ENCODE measurements at regions not wholly inside any gene's neighbourhood (a gene's known extent, or its start where the extent isn't known, plus 50 kb on each side); places are given as distances from the start of the nearest gene placed in this dataset.
"Not testable (repeated sequence)": the region's sequence is repeated elsewhere in the genome, so short reads cannot be mapped to it uniquely, and the experiment has no call there.

DNA sequence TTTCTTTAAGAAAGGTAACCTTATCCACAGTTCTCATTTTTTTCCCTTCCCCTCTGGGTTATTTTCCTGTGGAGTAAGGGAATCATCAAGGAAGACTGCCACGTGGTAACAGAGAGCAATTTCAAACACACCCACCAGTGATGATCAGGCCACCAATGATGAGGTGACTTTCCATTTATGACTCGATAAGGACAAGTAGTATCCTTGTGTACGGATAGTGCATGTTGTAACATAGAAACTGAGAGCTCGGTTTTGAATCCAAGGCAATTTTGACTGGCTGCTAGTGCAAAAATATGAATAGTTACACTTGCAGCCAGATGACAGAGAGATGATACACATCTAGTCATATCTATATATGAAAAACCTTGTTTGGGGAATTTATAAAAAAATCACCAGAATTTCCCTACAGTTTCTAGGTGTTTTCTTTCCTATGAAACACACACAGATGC is 143.6 kb upstream of the TCF4 start:
- Mint-ChIP-seq H3K4me1 (ENCODE audit: low read depth) (no peaks in the 10 kb centered on the region), H3K9me3 (peaks cover 7% of the 10 kb centered on the region), H3K27me3 (no peaks in the 10 kb centered on the region), H3K27ac (no peak overlapping the region), H3K36me3 (no peaks in the 10 kb centered on the region), H3K4me3 (no peak overlapping the region)
- CTCF ChIA-PET = no interaction called here
- no peak for DNase-seq
- POLR2A ChIA-PET = no interaction called here
- intact Hi-C loops (cut with micrococcal nuclease) = no loop called here

DNA sequence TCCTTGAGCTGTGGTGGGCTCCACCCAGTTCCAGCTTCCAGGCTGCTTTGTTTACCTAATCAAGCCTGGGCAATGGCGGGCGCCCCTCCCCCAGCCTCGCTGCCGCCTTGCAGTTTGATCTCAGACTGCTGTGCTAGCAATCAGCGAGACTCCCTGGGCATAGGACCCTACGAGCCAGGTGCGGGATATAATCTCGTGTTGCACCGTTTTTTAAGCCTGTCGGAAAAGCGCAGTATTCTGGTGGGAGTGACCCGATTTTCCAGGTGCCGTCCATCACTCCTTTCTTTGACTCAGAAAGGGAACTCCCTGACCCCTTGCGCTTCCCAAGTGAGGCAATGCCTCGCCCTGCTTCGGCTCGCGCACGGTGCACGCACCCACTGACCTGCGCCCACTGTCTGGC is 133.0 kb upstream of the TCF4 start:
- H3K27me3 Mint-ChIP-seq; POLR2A ChIA-PET; CTCF ChIA-PET; H3K27ac Mint-ChIP-seq; H3K4me1 Mint-ChIP-seq (ENCODE audit: low read depth); H3K4me3 Mint-ChIP-seq; intact Hi-C loops (cut with micrococcal nuclease); H3K9me3 Mint-ChIP-seq; DNase-seq; H3K36me3 Mint-ChIP-seq: not testable (repeated sequence)

DNA sequence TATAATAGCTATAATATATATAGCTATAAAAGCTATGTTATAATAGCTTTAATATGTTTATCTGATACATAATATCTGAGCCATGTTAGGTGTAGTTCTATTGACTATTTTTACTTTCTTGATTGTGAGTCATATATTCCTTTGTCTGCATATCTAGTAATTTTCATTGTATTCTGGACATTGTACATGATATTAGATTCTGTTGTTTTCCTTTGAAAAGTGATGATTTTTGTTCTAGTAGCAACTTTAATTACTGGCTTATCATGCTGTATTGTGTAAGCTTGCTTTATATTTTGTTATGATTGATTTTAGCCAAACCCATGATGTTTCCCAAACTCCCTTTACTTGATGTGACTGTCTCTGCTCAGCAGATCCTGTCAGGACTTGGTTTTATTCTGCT is 125.7 kb upstream of the TCF4 start:
- Mint-ChIP-seq H3K4me1 (ENCODE audit: low read depth) (no peaks in the 10 kb centered on the region), H3K27ac (no peak overlapping the region), H3K36me3 (no peaks in the 10 kb centered on the region), H3K4me3 (no peak overlapping the region), H3K9me3 (peaks cover 19% of the 10 kb centered on the region), H3K27me3 (no peaks in the 10 kb centered on the region)
- no peak for DNase-seq
- CTCF ChIA-PET = no interaction called here
- POLR2A ChIA-PET = no interaction called here
- intact Hi-C loops (cut with micrococcal nuclease) = no loop called here

DNA sequence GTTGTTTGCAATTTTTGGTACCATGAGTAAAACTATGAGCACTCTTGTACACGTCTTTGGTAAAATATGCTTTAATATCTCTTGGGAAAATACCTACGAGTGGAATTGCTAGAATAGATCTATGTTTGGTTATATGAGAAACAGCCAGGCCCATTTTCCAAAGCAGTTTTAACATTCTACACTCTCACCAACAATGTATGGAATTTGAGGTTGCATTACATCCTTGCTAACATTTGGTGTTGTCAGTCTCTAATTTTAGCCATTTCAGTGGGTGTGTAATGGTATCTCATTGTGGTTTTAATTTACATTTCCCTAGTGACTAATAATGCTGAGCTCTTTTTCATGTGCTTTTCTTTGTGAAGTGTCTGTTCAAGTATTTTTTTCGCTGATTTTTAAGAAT is 118.9 kb upstream of the TCF4 start:
- no peak for DNase-seq
- peaks cover 9% of the 10 kb centered on the region for H3K9me3 Mint-ChIP-seq
- no peaks in the 10 kb centered on the region for H3K36me3 Mint-ChIP-seq
- no peak overlapping the region for H3K4me3 Mint-ChIP-seq
- POLR2A ChIA-PET = no interaction called here
- H3K27ac Mint-ChIP-seq = no peak overlapping the region
- H3K4me1 Mint-ChIP-seq (ENCODE audit: low read depth) = no peaks in the 10 kb centered on the region
- intact Hi-C loops (cut with micrococcal nuclease) = no loop called here
- no peaks in the 10 kb centered on the region for H3K27me3 Mint-ChIP-seq
- CTCF ChIA-PET = no interaction called here

DNA sequence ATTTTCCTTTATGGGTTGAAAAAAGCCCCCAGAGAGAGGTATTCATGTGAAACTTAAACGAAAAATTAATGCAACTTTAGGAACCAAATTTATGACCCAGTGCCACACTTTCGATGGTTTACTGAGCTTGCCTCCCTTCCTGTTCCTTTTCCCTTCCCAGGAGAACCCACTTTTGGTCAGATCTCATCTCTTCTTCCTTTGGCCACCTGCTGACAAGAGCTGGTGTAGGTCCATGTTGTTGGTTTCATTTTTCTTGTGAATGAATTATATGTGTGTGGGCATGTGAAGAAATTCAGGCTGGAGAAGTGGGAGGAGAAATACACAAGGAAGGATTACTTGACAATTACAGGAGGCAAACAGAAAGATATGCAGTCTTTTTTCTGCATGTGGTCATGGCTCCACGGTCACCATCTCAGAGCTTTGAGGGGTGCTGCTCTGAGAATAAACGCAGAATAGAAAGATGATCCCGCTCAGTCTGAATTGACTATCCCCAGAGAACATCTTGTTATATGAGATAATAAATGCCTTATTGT is 111.3 kb upstream of the TCF4 start:
- Mint-ChIP-seq H3K36me3 (no peaks in the 10 kb centered on the region), H3K4me1 (ENCODE audit: low read depth) (no peaks in the 10 kb centered on the region), H3K9me3 (peaks cover 16% of the 10 kb centered on the region), H3K27me3 (no peaks in the 10 kb centered on the region), H3K27ac (no peak overlapping the region), H3K4me3 (no peak overlapping the region)
- CTCF ChIA-PET = no interaction called here
- intact Hi-C loops (cut with micrococcal nuclease) = no loop called here
- no peak for DNase-seq
- POLR2A ChIA-PET = no interaction called here

DNA sequence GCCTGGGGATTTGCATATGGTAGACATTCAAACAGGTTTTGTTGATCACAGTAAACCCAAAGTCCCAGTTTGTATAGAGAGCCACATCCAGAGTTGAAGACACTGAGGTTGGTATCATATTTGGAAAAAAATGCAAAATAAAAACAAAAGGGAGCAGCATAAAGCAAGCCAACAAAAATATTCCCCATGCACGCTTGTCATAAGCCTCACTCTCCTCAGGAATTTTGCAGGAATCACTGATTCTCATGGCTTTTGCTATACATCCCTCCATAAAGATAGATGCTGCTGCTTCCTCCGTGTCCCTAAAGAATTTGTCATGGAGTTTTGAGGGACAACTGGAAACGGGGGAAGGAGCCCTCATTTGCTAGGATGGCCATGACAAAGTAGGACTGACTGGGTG is 108.8 kb upstream of the TCF4 start:
- H3K4me3 Mint-ChIP-seq = no peak overlapping the region
- ChIA-PET CTCF (no interaction called here), POLR2A (no interaction called here)
- H3K27ac Mint-ChIP-seq = no peak overlapping the region
- H3K4me1 Mint-ChIP-seq (ENCODE audit: low read depth) = no peaks in the 10 kb centered on the region
- H3K9me3 Mint-ChIP-seq = peaks cover 12% of the 10 kb centered on the region
- H3K27me3 Mint-ChIP-seq = no peaks in the 10 kb centered on the region
- H3K36me3 Mint-ChIP-seq = no peaks in the 10 kb centered on the region
- DNase-seq = no peak
- intact Hi-C loops (cut with micrococcal nuclease) = no loop called here

DNA sequence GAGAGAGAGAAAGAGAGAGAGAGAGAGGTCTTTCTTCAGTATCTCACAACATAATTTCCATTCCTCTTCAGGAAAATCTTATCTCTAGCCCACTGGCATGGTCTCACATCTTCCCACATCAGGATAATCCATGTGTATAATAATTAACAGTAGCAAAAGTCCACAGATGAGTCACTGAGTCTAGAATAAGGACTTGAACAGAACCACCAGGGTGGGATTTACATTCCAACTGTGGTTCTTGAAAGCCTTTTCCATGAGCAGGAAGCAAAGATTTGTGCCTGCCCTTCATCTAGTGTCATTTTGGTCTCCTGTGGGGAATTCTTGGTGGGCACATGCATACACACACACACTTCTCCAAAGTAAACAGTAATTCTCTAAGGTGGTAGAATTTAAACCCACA is 107.1 kb upstream of the TCF4 start:
- Mint-ChIP-seq H3K9me3 (peaks cover 9% of the 10 kb centered on the region), H3K4me3 (no peak overlapping the region), H3K27me3 (no peaks in the 10 kb centered on the region), H3K27ac (no peak overlapping the region), H3K4me1 (ENCODE audit: low read depth) (no peaks in the 10 kb centered on the region), H3K36me3 (no peaks in the 10 kb centered on the region)
- DNase-seq = no peak
- intact Hi-C loops (cut with micrococcal nuclease) = no loop called here
- POLR2A ChIA-PET = no interaction called here
- CTCF ChIA-PET = no interaction called here

DNA sequence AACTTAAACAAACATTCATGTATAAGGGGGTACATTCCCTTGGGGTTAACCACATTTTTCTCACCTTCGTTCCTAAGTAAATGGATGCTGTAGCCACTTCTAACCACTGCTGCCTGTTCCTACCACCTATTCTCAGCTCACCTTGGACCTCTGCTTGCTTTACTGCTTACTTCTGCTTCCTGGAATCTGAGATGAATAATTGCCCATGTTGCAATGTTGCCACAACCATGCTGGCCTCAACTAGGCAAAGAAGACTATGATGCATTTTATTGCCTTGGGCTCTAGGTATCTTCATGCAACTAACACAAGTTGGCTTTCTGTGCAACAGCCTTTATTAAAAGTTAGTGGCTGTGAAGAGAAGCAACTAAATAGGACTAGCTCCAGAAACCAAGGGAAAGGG is 106.3 kb upstream of the TCF4 start:
- Mint-ChIP-seq H3K36me3 (no peaks in the 10 kb centered on the region), H3K27ac (no peak overlapping the region), H3K4me3 (no peak overlapping the region), H3K9me3 (peaks cover 8% of the 10 kb centered on the region), H3K27me3 (no peaks in the 10 kb centered on the region), H3K4me1 (ENCODE audit: low read depth) (no peaks in the 10 kb centered on the region)
- intact Hi-C loops (cut with micrococcal nuclease) = no loop called here
- CTCF ChIA-PET = no interaction called here
- POLR2A ChIA-PET = no interaction called here
- no peak for DNase-seq

DNA sequence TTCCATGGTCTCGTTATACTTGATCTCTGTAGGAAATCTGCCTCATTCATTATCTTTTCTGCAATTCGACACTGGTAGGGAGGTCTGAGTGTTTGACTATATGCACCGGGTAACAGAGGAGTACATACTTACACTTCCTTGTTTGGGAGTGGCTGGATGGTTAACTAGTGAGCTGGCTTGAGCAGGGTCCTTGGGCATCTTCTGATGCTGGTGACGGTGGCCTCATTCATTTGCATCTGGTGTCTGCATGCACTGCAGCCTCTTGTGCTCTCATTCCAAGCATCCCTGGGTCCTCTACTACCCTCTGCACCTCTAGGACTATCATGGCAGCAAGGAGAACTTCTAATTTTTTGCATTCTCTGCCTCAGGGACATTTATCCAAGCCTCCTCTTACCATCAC is 100.0 kb upstream of the TCF4 start:
- DNase-seq = no peak
- Mint-ChIP-seq H3K36me3 (no peaks in the 10 kb centered on the region), H3K9me3 (peaks cover 2% of the 10 kb centered on the region), H3K27me3 (no peaks in the 10 kb centered on the region), H3K27ac (no peak overlapping the region), H3K4me1 (ENCODE audit: low read depth) (no peaks in the 10 kb centered on the region), H3K4me3 (no peak overlapping the region)
- POLR2A ChIA-PET = no interaction called here
- CTCF ChIA-PET = no interaction called here
- intact Hi-C loops (cut with micrococcal nuclease) = no loop called here

DNA sequence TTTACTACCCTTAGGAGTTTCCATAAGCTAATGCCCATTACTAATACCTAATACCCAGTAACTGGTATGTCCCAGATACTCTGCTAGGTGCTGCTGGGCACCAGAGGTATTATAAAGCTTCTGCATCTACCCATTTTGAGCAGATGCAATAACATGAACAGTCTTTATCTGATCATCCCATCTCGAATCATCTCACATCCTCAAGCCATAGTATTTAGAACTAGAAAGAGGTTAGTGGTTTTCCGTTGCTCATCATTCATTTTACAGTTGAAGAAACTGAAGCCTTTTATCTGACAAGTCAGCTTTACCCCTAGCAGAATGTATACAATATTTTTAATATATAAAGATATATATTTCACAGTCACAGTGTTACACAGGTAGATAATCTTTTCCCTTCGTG is 99.1 kb upstream of the TCF4 start:
- Mint-ChIP-seq H3K36me3 (no peaks in the 10 kb centered on the region), H3K4me1 (ENCODE audit: low read depth) (no peaks in the 10 kb centered on the region), H3K27me3 (no peaks in the 10 kb centered on the region), H3K4me3 (no peak overlapping the region), H3K27ac (no peak overlapping the region), H3K9me3 (peaks cover 2% of the 10 kb centered on the region)
- intact Hi-C loops (cut with micrococcal nuclease) = no loop called here
- ChIA-PET CTCF (interaction anchor here (0.7 kb wide), 1 partner anchor 39 kb away, joined by 4 read pairs; no protein-coding TSS in a partner anchor), POLR2A (no interaction called here)
- DNase-seq = no peak

DNA sequence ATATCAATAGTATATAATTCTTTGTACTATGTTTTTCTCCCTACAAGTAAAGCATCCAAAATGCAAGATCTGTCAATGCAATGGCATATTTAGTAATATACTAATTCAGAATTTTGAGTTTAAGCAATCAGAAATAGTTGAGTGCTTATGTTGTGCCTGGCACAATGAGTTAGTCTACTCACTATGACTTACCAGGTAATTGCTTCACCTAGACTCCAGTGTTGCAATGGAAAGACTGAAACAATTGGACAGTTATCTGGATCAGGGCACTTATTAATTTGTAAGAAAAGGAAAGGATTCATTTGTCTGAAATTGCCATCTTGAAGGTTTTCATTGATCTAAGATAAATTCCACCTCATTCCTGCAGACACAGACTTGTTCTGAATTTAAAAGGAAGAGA is 97.6 kb upstream of the TCF4 start:
- no peak overlapping the region for H3K4me3 Mint-ChIP-seq

DNA sequence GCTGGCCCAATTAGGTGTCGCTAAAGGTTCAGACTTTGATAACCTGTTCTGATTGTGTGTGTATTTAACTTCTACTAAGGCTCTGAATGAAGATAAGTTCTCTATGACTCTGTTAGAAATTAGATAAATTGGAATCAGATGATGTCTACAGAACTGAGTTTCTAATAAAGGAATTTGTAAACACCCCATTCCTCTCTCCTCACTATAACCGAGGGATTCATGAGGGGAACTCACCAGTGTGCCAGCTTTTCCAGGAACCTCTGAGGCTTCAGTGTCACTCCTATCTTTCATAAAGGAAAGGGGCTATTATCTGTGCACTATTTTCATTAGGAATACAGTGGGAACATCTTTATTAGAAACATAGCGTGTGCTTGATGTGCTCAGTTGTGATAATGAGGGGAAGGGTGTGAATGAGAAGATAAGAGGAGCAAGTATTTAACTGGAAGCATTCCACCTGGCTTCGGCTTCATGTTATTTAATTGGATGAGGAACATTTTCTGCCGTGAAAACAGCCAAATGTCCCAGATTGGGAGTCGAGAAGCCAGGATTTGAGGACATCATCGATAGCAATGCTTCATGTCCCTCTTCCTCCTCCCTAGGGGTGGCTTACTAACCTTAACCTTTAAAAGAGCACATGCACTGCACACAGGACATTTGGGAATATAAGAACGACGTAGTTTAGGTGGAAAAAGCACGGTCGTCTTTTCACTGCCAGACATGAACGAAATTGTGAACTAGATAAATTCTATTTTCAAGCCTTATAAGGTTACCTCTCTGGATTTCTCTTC is 84.8 kb upstream of the TCF4 start:
- no peak overlapping the region for H3K27ac Mint-ChIP-seq
- intact Hi-C loops (cut with micrococcal nuclease) = no loop called here
- ChIA-PET CTCF (no interaction called here), POLR2A (no interaction called here)
- DNase-seq = no peak
- no peaks in the 10 kb centered on the region for H3K27me3 Mint-ChIP-seq
- no peaks in the 10 kb centered on the region for H3K4me1 Mint-ChIP-seq (ENCODE audit: low read depth)
- no peak overlapping the region for H3K4me3 Mint-ChIP-seq
- no peaks in the 10 kb centered on the region for H3K36me3 Mint-ChIP-seq
- peaks cover 8% of the 10 kb centered on the region for H3K9me3 Mint-ChIP-seq

More for the DNA sequence above, 97.6 kb upstream of the TCF4 start:
- ChIA-PET POLR2A (no interaction called here), CTCF (no interaction called here)
- no peak for DNase-seq
- Mint-ChIP-seq H3K27ac (no peak overlapping the region), H3K4me1 (ENCODE audit: low read depth) (no peaks in the 10 kb centered on the region), H3K27me3 (no peaks in the 10 kb centered on the region), H3K9me3 (peaks cover 2% of the 10 kb centered on the region), H3K36me3 (no peaks in the 10 kb centered on the region)
- intact Hi-C loops (cut with micrococcal nuclease) = no loop called here

DNA sequence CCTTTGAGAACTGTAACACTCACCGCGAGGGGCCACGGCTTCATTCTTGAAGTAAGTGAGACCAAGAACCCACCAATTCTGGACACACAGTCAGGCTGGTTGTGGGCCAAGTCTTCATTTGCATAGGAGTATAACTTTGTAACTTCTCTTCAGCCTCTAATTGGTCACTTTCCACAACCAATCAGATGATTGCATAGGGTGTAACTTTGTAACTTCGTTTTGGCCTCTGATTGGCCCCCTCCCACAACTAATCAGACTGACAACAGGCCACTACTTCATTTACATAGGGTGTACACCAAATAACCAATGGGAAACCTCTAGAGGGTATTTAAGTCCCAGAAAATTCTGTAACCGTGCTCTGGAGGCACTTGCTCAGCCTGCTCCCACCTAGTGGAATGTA is 77.5 kb upstream of the TCF4 start:
- no peaks in the 10 kb centered on the region for H3K36me3 Mint-ChIP-seq
- H3K27ac Mint-ChIP-seq = no peak overlapping the region
- H3K4me3 Mint-ChIP-seq = no peak overlapping the region
- no peaks in the 10 kb centered on the region for H3K27me3 Mint-ChIP-seq
- peaks cover 9% of the 10 kb centered on the region for H3K9me3 Mint-ChIP-seq
- POLR2A ChIA-PET = no interaction called here
- H3K4me1 Mint-ChIP-seq (ENCODE audit: low read depth) = no peaks in the 10 kb centered on the region
- no peak for DNase-seq
- intact Hi-C loops (cut with micrococcal nuclease) = no loop called here
- CTCF ChIA-PET = no interaction called here
